Heart left ventricle (tissue), 16 donors: ENCODE measurements at regions not wholly inside any gene's neighbourhood (a gene's known extent, or its start where the extent isn't known, plus 50 kb on each side); places are given as distances from the start of the nearest gene placed in this dataset.

Experiments
- ATAC-seq, 4 donors: fragments of 200-7000 bp; cut with Tn5 transposase; one replicate each; pipeline ENCODE4 v1.9.1; 2020 to 2022; ENCODE audit warnings: moderate library complexity in 4 of 4, mild to moderate bottlenecking in 3 of 4, moderate number of reproducible peaks in 1 of 4
- DNase-seq, 5 donors: peaks; one replicate each; pipeline ENCODE4 v3.0.0-alpha.2; 2020
- H3K27ac ChIP-seq, 12 donors: fragments of 200-600 bp; sonication (generic) in 4 of 12; one replicate each; pipeline versions ENCODE4 v1.5.0 to v1.8.0; 2016 to 2022; ENCODE audit warnings: mild to moderate bottlenecking in 2 of 12
- H3K27me3 ChIP-seq, 9 donors: fragments of 200-600 bp; sonication (generic) in 2 of 9; one replicate each; pipeline versions ENCODE4 v1.5.1 to v1.8.0; 2016 to 2022; ENCODE audit warnings: mild to moderate bottlenecking in 3 of 9
- H3K36me3 ChIP-seq, 9 donors: fragments of 200-600 bp; sonication (generic) in 2 of 9; one replicate each; pipeline versions ENCODE4 v1.5.0 to v1.8.0; 2018 to 2022; ENCODE audit warnings: mild to moderate bottlenecking in 2 of 9
- H3K4me1 ChIP-seq, 12 donors: fragments of 200-600 bp; sonication (generic) in 4 of 12; one replicate each; pipeline versions ENCODE4 v1.5.0 to v1.8.0; 2016 to 2022; ENCODE audit warnings: mild to moderate bottlenecking in 3 of 12
- H3K4me3 ChIP-seq, 12 donors: fragments of 200-600 bp; sonication (generic) in 4 of 12; one replicate each; pipeline versions ENCODE4 v1.5.0 to v1.8.0; 2017 to 2022; ENCODE audit warnings: mild to moderate bottlenecking in 9 of 12, moderate library complexity in 4 of 12
- H3K9me3 ChIP-seq, 12 donors: fragments of 200-600 bp; sonication (generic) in 4 of 12; one replicate each; pipeline versions ENCODE4 v1.5.0 to v1.8.0; 2016 to 2022; ENCODE audit warnings: mild to moderate bottlenecking in 1 of 12
- POLR2A ChIP-seq, 2 donors: fragments of 450-650 bp; IDR thresholded peaks; one replicate each; pipeline ENCODE4 v1.6.1; 2017; ENCODE audit warnings: antibody characterized with exemption in 2 of 2, mild to moderate bottlenecking in 2 of 2, moderate library complexity in 2 of 2
- WGBS, 4 donors: extraction: QIAGEN DNeasy Blood & Tissue Kit in 2 of 4; methylation state at CpG; one replicate each; pipeline versions ENCODE4 v1.1.5 to v1.1.7; 2013 to 2018; 5-methylcytosine and 5-hydroxymethylcytosine counted together
- intact Hi-C, 10 donors: fragments of 100-400 bp; cut with DNase I; formaldehyde crosslinking; loops; one replicate each; pipeline versions ENCODE4 v1.11.1 to v1.14.2; 2022
- TF ChIP-seq, protein P1 (sequence below), 12 donors: fragments of 200-600 bp; sonication (generic) in 4 of 12; IDR thresholded peaks; one replicate each; pipeline versions ENCODE4 v1.5.0 to v1.8.0; 2018 to 2022; ENCODE audit warnings: antibody characterized with exemption in 12 of 12, mild to moderate bottlenecking in 5 of 12
- donor health status: ischemic (EF 13 %, LVEDD 7.1; RV severe dilation, severe dysfunction).
- donor health status: healthy with polysubstance abuse.
- donor health status: DM: no; HTN: yes; CAD: no.
- donor health status: DM: no; HTN: no; CAD: no.
- donor health status: ischemic (EF 25% LVEDD 6.9; RV normal size, moderate dysfunction).
- donor health status: ischemic (EF 25% LVEDD 5.7; RV mildly dilated, moderate dysfunction).
- donor health status: healthy.
- donor health status: DM: yes; HTN: yes; CAD: no.
- donor health status: ischemic (EF 35%, LVEDD 5.7; RV mildly dilated, moderate dysfunction).
- donor health status: nonischemic (EF 11% LVEDD 7.7; RV severe dilation, severe dysfunction).
- donor health status: DM: yes; HTN: yes; CAD: no.
- donor health status: PGD.
- donor health status: ischemic (EF 29% LVEDD 5.4; RV normal size, mild dysfunction).
- donor health status: nonischemic (EF 23%, LVEDD 6.1; RV moderate dilation, normal function).

DNA sequence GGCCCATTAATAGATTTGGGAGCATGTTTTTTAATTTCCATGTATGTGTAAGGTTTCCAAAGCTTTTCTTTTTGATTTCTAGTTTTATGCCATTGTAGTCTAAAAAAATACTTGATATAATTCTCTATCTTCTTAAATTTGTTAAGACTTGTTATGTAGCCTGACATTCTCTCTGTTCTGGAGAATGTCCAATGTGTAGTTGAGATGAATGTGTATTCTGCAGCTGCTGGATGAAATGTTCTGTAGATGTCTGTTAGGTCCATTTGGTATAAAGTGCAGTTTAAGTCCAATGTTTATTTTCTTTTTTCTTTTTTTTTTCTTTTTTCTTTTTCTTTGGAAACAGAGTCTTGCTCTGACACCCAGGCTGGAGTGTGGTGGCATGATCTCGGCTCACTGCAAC lies 378.5 kb upstream of the MAD2L1 start:
- ATAC-seq (no peak), DNase-seq (no peak)
- Histone ChIP-seq H3K27ac (no peak overlapping the region), H3K4me1 (peaks cover 0 to 6% (median 0%) of the 10 kb centered on the region in 12 donors), H3K9me3 (no peaks in the 10 kb centered on the region), H3K4me3 (no peak overlapping the region), H3K36me3 (no peaks in the 10 kb centered on the region), H3K27me3 (no peaks in the 10 kb centered on the region)
- 76 to 89% (median 83%) methylated on average over 1 of the region's 1 CpG for WGBS, 4 donors
- TF ChIP-seq, protein P1, sequence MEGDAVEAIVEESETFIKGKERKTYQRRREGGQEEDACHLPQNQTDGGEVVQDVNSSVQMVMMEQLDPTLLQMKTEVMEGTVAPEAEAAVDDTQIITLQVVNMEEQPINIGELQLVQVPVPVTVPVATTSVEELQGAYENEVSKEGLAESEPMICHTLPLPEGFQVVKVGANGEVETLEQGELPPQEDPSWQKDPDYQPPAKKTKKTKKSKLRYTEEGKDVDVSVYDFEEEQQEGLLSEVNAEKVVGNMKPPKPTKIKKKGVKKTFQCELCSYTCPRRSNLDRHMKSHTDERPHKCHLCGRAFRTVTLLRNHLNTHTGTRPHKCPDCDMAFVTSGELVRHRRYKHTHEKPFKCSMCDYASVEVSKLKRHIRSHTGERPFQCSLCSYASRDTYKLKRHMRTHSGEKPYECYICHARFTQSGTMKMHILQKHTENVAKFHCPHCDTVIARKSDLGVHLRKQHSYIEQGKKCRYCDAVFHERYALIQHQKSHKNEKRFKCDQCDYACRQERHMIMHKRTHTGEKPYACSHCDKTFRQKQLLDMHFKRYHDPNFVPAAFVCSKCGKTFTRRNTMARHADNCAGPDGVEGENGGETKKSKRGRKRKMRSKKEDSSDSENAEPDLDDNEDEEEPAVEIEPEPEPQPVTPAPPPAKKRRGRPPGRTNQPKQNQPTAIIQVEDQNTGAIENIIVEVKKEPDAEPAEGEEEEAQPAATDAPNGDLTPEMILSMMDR (IDR thresholded peaks at IDR 0.05), result no peak
- TF ChIP-seq POLR2A (IDR thresholded peaks at IDR 0.05), result no peak
- intact Hi-C loops, result no loop called here

DNA sequence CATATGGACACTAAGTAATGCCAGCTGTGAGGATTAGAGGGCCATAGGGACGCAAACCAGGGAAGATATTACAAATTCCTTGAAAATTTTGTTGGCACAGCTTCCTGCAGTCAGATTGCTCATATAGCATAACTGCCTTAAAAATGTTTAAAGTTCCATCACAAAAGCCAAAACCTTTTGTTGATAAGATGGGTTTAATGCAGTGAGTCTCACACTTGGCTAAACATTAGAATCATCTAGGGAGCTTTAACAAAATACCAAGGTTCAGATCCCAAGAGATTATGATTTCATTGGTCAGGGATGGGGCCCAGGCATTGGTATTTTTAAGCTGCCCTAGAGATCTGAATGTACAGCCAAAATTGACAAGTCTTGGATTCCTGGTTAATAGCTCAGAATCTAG lies 376.5 kb upstream of the MAD2L1 start:
- Histone ChIP-seq H3K4me1 (peaks cover 0 to 6% (median 0%) of the 10 kb centered on the region in 12 donors), H3K36me3 (no peaks in the 10 kb centered on the region), H3K27me3 (no peaks in the 10 kb centered on the region), H3K27ac (no peak overlapping the region), H3K9me3 (no peaks in the 10 kb centered on the region), H3K4me3 (no peak overlapping the region)
- WGBS, 4 donors, result 73 to 77% (median 76%) methylated on average over 1 of the region's 1 CpG
- no peak for TF ChIP-seq POLR2A (IDR thresholded peaks at IDR 0.05)
- DNase-seq, result no peak
- ATAC-seq, result no peak
- intact Hi-C loops, result no loop called here

DNA sequence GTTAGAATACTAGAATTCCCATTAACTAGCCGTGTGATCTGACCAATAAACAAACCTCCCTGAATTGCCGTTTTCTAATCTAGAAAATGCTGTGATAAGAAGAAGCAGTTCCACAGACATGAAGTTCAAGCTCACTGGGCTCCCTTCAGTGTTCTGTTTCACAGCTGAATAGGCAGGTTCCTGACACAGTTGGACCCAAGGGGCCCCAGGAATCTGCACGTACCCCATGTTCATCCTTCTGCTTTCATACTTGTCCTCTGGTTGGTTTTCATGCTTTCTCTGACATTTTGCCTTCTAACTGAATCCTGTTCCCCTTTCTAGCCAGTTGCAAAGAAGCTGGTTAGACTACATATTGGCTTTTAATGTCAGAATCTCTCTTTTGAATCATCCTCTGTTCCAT lies 374.1 kb upstream of the MAD2L1 start:
- no peaks in the 10 kb centered on the region for H3K36me3 ChIP-seq
- H3K4me3 ChIP-seq, result no peak overlapping the region
- H3K27me3 ChIP-seq, result no peaks in the 10 kb centered on the region
- intact Hi-C loops, result no loop called here
- ATAC-seq, result no peak
- no peak overlapping the region for H3K27ac ChIP-seq
- TF ChIP-seq, protein P1 (IDR thresholded peaks at IDR 0.05), result no peak
- no peak for TF ChIP-seq POLR2A (IDR thresholded peaks at IDR 0.05)
- no peaks in the 10 kb centered on the region for H3K4me1 ChIP-seq
- WGBS, 4 donors, result 35 to 48% (median 43%) methylated on average over 3 of the region's 3 CpGs
- H3K9me3 ChIP-seq, result no peaks in the 10 kb centered on the region
- DNase-seq, result no peak

DNA sequence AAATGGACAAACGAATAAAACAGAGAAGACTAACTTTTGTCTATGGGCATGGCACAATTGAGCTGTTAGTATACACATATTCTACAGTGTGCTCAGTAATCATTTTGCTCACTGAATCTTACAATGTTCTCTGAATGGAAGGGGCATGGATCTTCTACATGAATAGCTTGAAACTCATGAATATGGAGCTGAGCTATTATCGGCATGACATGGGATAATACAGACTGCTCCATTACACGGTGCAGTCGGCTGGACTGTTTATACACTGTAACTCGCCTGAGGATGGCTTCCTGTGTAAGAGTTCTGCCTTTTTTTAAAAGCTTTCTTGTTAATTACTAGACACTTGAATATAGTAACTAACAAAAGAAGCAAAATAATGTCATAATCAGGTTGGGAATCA lies 368.5 kb upstream of the MAD2L1 start:
- Histone ChIP-seq H3K4me3 (no peak overlapping the region), H3K27me3 (no peaks in the 10 kb centered on the region), H3K9me3 (no peaks in the 10 kb centered on the region), H3K36me3 (no peaks in the 10 kb centered on the region), H3K4me1 (no peaks in the 10 kb centered on the region), H3K27ac (no peak overlapping the region)
- TF ChIP-seq, protein P1 (IDR thresholded peaks at IDR 0.05), result no peak
- no peak for TF ChIP-seq POLR2A (IDR thresholded peaks at IDR 0.05)
- ATAC-seq, result no peak
- intact Hi-C loops, result no loop called here
- no peak for DNase-seq
- 59 to 70% (median 64%) methylated on average over 5 of the region's 5 CpGs for WGBS, 4 donors

DNA sequence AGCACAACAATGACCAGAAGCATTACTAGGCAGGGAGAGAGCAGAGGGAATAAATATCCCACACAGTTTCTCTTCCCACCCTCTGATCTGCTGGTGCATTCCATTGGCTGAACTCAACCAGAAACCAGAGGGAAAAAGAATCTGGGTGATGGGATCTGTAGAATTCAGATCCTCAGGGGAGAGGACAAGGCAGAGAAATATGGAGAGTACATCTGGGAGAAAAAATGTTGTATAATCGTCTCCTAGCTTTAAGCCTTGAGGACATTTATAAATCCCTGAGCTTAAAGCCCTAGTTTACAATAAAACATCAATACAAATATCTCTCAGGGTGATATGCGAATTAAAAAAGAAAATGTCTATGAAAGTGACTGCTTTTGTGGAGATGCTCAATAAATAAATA lies 368.1 kb upstream of the MAD2L1 start:
- no peaks in the 10 kb centered on the region for H3K4me1 ChIP-seq
- no peak for DNase-seq
- no peaks in the 10 kb centered on the region for H3K36me3 ChIP-seq
- no peaks in the 10 kb centered on the region for H3K27me3 ChIP-seq
- intact Hi-C loops, result no loop called here
- 82 to 86% (median 84%) methylated on average over 2 of the region's 2 CpGs for WGBS, 4 donors
- no peak for TF ChIP-seq POLR2A (IDR thresholded peaks at IDR 0.05)
- TF ChIP-seq, protein P1 (IDR thresholded peaks at IDR 0.05), result no peak
- ATAC-seq, result no peak
- H3K4me3 ChIP-seq, result no peak overlapping the region
- no peaks in the 10 kb centered on the region for H3K9me3 ChIP-seq
- H3K27ac ChIP-seq, result no peak overlapping the region
